ENCODE measurements at regions not wholly inside any gene's neighbourhood (a gene's known extent, or its start where the extent isn't known, plus 50 kb on each side); places are given as distances from the start of the nearest gene placed in this dataset.

DNA sequence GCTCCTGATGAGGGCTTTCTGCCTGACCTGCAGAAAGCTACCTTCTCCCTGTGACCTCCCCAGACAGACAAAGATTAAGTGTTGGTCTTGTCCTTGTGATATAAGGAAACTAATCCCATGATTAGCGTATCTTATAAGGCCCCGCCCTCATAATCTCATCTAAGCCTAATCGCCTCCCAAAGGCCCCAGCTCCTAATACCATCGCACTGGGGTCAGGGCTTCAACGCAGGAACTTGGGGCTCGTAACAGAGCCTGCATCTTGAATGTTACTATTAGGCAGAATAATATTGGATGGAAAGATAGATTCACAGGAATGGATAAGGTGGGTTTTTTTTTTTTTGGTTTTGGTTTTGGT, 78.9 kb downstream of the C16orf95 start:
- no peaks in the 10 kb centered on the region for H3K9me3 Mint-ChIP-seq
- no peak overlapping the region for H3K4me3 Mint-ChIP-seq
- TF ChIP-seq, protein P1, sequence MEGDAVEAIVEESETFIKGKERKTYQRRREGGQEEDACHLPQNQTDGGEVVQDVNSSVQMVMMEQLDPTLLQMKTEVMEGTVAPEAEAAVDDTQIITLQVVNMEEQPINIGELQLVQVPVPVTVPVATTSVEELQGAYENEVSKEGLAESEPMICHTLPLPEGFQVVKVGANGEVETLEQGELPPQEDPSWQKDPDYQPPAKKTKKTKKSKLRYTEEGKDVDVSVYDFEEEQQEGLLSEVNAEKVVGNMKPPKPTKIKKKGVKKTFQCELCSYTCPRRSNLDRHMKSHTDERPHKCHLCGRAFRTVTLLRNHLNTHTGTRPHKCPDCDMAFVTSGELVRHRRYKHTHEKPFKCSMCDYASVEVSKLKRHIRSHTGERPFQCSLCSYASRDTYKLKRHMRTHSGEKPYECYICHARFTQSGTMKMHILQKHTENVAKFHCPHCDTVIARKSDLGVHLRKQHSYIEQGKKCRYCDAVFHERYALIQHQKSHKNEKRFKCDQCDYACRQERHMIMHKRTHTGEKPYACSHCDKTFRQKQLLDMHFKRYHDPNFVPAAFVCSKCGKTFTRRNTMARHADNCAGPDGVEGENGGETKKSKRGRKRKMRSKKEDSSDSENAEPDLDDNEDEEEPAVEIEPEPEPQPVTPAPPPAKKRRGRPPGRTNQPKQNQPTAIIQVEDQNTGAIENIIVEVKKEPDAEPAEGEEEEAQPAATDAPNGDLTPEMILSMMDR (IDR thresholded peaks at IDR 0.05), result no peak
- no peak overlapping the region for H3K27ac Mint-ChIP-seq
- peaks cover 25% of the 10 kb centered on the region for H3K27me3 Mint-ChIP-seq
- ATAC-seq (ENCODE audit: low read depth) (no peak), DNase-seq (no peak)
- H3K36me3 Mint-ChIP-seq (ENCODE audit: low read depth), result no peaks in the 10 kb centered on the region
- intact Hi-C loops (cut with micrococcal nuclease), result no loop called here
- CTCF ChIA-PET, result no interaction called here
- peaks cover 14% of the 10 kb centered on the region for H3K4me1 Mint-ChIP-seq
- POLR2A ChIA-PET, result no interaction called here

DNA sequence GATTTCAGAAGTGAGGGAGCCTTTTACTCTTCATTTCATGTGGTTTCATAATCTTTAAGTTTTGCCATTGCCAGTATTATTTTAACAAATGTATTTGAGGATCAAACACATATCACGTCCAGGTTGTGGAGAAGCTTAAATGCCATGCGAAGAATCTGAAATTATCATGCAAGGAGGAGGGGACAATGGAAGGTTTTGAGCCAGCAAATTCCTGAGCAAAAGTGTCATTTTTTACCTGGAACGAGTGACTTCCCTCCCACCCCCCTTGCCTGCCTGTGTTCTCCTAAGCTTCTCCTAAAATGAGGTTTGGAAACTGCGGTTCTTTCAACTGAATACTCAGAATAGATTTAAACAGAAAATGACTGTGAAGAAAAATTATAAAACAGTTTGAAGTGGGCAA, 77.6 kb downstream of the C16orf95 start:
- ChIA-PET POLR2A (no interaction called here), CTCF (no interaction called here)
- TF ChIP-seq, protein P1 (IDR thresholded peaks at IDR 0.05), result no peak
- peaks cover 14% of the 10 kb centered on the region for H3K4me1 Mint-ChIP-seq
- no peak overlapping the region for H3K4me3 Mint-ChIP-seq
- H3K36me3 Mint-ChIP-seq (ENCODE audit: low read depth), result no peaks in the 10 kb centered on the region
- no peak for ATAC-seq (ENCODE audit: low read depth)
- H3K27ac Mint-ChIP-seq, result no peak overlapping the region
- H3K27me3 Mint-ChIP-seq, result peaks cover 25% of the 10 kb centered on the region
- intact Hi-C loops (cut with micrococcal nuclease), result no loop called here
- H3K9me3 Mint-ChIP-seq, result no peaks in the 10 kb centered on the region
- DNase-seq, result no peak

DNA sequence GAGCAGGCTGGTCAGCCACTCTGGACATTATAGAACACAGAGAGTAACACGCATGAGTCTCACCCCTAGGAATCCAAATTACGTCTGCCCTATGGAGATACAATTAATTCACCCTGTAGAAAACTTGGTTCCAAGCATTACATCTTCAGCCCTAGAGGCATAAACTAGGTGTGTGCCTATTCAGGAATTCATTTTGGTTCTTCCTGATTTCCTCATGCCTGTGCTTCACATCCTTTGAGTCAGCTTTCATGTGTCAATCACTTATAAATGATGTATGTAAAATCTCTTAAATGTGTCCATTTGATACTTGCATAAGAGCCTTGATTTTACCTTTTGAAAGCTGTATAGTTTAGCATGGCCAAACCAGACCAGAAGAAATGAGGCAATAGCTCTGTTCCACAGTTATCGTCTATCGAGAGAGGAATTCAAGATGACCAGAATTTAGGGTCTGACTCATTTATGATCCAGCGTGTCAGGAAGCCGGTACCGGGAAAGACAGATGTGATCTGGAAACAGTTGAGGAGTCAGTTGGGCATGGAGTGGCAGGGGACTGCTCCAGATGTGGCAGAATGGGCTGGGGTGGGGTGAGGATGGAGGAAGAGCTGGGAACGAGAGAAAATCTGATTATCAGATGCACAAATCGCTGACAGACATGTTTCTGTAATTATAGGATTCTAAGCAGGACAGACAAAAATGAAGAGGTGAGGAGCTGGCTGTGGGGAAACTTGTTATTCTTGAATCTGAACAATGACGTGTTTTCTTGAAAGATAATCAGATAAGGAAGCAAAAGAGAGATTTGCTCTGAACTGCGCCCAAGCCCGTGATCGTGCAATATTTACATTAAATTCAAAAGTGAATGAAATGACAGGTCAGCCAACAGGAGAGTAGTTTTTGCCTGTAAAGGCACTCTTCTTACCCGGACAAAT, 76.7 kb downstream of the C16orf95 start:
- TF ChIP-seq, protein P1 (IDR thresholded peaks at IDR 0.05), result no peak
- intact Hi-C loops (cut with micrococcal nuclease), result no loop called here
- DNase-seq, result no peak
- Mint-ChIP-seq H3K9me3 (no peaks in the 10 kb centered on the region), H3K4me3 (no peak overlapping the region), H3K27me3 (peaks cover 19% of the 10 kb centered on the region), H3K4me1 (peaks cover 13% of the 10 kb centered on the region), H3K36me3 (ENCODE audit: low read depth) (no peaks in the 10 kb centered on the region), H3K27ac (no peak overlapping the region)
- POLR2A ChIA-PET, result no interaction called here
- ATAC-seq (ENCODE audit: low read depth), result no peak
- CTCF ChIA-PET, result no interaction called here

DNA sequence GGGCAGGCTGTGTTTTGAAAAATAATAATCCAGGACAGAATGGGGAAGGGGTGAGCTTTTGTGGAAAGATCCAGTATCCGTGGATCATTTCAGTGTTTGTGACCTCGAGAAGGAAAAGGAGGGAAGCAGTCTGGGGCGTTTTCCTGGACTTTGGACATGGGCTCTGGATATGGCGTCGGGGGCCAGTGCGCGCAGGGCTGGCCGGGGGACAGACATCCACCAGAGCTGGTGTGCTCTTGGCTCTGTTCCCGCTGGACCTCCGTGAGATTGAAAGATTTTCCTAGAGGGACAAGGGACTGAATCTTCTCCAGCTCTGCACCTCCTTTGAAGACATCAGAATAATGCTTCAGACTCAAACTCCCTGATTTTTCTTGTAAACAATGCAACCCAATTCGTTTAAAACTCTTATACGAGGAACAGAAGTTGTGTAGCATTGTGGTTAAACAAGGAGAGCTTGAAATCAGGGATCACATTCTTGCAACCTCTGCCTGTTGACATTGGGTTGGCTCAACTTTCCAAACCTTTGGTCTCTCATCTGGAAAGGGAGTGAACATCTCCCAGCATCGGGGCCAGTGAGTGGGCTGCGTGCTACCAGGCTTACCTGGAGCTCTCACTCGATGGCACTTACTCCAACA, 75.9 kb downstream of the C16orf95 start:
- H3K4me3 Mint-ChIP-seq, result no peak overlapping the region
- CTCF ChIA-PET, result no interaction called here
- no peak for DNase-seq
- ATAC-seq (ENCODE audit: low read depth), result no peak
- no peak overlapping the region for H3K27ac Mint-ChIP-seq
- no peaks in the 10 kb centered on the region for H3K9me3 Mint-ChIP-seq
- POLR2A ChIA-PET, result no interaction called here
- peaks cover 15% of the 10 kb centered on the region for H3K27me3 Mint-ChIP-seq
- intact Hi-C loops (cut with micrococcal nuclease), result no loop called here
- no peaks in the 10 kb centered on the region for H3K36me3 Mint-ChIP-seq (ENCODE audit: low read depth)
- peaks cover 5% of the 10 kb centered on the region for H3K4me1 Mint-ChIP-seq
- TF ChIP-seq, protein P1 (IDR thresholded peaks at IDR 0.05), result no peak

DNA sequence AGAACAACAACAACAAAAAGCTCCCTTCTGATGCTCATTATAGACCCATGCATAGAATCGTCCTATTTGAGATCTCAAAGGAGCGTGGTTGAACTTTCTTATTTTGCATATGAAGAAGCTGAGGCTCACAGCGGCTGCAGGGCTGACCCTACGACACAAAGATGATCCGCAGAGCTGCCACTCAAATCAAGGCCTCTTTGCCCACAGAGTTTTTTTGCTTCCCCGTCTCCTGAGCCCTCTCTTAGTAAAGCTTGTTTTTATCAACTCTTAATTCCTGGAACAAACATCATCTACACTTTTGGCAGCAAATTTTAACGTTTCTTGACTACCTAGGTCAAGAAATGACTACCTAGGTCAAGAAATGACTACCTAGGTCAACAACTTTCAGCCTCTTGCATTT, 73.7 kb downstream of the C16orf95 start:
- TF ChIP-seq, protein P1 (IDR thresholded peaks at IDR 0.05), result no peak
- no peaks in the 10 kb centered on the region for H3K4me1 Mint-ChIP-seq
- no peak for ATAC-seq (ENCODE audit: low read depth)

More for the DNA sequence above, 73.7 kb downstream of the C16orf95 start:
- intact Hi-C loops (cut with micrococcal nuclease), result no loop called here
- CTCF ChIA-PET, result no interaction called here
- DNase-seq, result no peak
- no peak overlapping the region for H3K27ac Mint-ChIP-seq
- H3K27me3 Mint-ChIP-seq, result peaks cover 12% of the 10 kb centered on the region
- no peaks in the 10 kb centered on the region for H3K36me3 Mint-ChIP-seq (ENCODE audit: low read depth)
- no peaks in the 10 kb centered on the region for H3K9me3 Mint-ChIP-seq
- no peak overlapping the region for H3K4me3 Mint-ChIP-seq
- POLR2A ChIA-PET, result no interaction called here

Measured in activated B cell treated with CpG ODN at 0.5 μM for 24 hours (primary cell).